Prostate gland (tissue), 2 donors: ENCODE measurements at regions not wholly inside any gene's neighbourhood (a gene's known extent, or its start where the extent isn't known, plus 50 kb on each side); places are given as distances from the start of the nearest gene placed in this dataset.

Experiments used
- CTCF ChIP-seq, 4 experiments: fragments of 200-600 bp in 2 of 4; fragments of 450-650 bp in 2 of 4; sonication (generic) in 2 of 4; IDR thresholded peaks; 1 replicate in 3 of 4; 2 replicates in 1 of 4; pipeline ENCODE4 v1.5.1; 2016 to 2019; ENCODE audit warnings: antibody characterized with exemption in 4 of 4, mild to moderate bottlenecking in 2 of 4, moderate library complexity in 2 of 4
- POLR2AphosphoS5 ChIP-seq: sonication (generic); formaldehyde crosslinking; IDR thresholded peaks from one replicate; pipeline ENCODE4 v1.6.1; 2017; ENCODE audit warnings: antibody characterized with exemption

DNA sequence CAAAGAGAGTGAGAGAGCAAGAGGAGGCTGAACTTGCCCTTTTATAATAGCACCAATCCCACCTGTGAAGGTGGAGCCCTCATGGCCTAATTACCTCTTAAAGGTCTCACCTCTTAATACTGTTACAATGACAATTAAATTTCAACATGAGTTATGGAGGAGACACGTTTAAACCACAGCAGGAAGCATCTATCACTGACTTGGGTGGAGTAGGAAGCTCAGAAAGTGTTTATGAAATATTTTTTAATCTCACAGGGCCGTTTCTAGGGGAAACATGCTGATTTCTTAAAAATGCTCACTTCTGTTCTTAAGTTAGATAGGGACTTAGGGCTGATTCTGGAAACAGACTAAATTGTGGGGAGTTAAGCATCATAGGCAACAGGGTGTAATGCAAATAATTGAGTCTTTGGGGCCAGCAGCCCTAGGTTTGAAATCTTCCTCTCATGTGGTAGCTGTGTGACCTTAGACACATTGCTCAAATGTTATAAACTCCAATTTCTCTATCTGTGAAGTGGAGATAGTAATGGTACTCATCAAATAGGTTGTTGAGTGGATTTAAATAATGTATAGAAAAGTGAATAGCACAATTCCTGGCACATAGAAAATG is 133.3 kb upstream of the KLHL25 start:
- TF ChIP-seq CTCF (IDR thresholded peaks at IDR 0.05) (no peak), POLR2AphosphoS5 (no peak)
